ENCODE measurements at regions not wholly inside any gene's neighbourhood (a gene's known extent, or its start where the extent isn't known, plus 50 kb on each side); places are given as distances from the start of the nearest gene placed in this dataset.

DNA sequence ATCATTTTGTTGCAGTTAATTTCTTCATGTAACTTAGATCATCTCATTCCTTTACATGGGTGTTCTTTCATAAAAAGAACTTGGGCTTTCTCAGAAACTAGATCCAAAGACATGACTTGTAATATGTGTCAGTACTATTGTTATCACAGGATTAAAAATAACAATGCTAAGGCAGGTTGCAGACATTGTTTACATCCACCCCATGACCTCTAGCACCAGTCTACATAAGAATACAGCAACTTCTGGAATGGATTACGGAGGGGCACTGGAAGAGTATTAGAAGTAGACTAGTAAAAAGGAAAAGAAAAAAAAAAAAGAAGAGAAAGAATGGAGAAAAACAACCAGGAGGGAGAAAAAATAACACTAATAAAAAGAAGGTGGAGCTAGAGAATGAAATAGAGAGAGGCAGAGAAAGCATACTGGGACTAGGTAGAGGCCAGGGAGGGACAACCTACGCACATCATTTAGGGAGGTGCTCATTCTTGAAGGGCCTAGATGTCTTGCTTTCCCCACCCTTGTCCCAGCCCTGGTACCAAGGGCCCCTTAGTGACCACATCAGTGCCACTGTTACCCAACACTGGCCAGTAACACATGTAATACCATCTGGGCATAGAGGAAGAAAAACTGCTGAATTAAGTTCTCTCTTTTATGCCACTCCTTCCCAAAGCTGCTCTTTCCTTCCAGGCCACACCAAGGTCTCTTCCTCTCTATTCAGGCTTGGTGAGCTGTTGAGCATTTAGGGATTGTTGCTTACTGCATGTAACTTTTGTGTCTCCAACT, 70.6 kb upstream of the KLF7 start:
- H3K4me1 ChIP-seq: peaks cover 40% of the 10 kb centered on the region
- no peaks in the 10 kb centered on the region for H3K9me3 ChIP-seq (replicated peaks)
- DNase-seq: peak; percentile 29
- TF ChIP-seq, protein P1, sequence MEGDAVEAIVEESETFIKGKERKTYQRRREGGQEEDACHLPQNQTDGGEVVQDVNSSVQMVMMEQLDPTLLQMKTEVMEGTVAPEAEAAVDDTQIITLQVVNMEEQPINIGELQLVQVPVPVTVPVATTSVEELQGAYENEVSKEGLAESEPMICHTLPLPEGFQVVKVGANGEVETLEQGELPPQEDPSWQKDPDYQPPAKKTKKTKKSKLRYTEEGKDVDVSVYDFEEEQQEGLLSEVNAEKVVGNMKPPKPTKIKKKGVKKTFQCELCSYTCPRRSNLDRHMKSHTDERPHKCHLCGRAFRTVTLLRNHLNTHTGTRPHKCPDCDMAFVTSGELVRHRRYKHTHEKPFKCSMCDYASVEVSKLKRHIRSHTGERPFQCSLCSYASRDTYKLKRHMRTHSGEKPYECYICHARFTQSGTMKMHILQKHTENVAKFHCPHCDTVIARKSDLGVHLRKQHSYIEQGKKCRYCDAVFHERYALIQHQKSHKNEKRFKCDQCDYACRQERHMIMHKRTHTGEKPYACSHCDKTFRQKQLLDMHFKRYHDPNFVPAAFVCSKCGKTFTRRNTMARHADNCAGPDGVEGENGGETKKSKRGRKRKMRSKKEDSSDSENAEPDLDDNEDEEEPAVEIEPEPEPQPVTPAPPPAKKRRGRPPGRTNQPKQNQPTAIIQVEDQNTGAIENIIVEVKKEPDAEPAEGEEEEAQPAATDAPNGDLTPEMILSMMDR (IDR thresholded peaks at IDR 0.05; ENCODE audit: borderline replicate concordance): no peak
- H3K36me3 ChIP-seq: no peaks in the 10 kb centered on the region
- no peaks in the 10 kb centered on the region for H3K27me3 ChIP-seq (ENCODE audit: low read depth)
- intact Hi-C loops (cut with micrococcal nuclease): no loop called here
- H3K27ac ChIP-seq (replicated peaks): peak overlapping the region; percentile 7
- H3K4me3 ChIP-seq: no peak overlapping the region

DNA sequence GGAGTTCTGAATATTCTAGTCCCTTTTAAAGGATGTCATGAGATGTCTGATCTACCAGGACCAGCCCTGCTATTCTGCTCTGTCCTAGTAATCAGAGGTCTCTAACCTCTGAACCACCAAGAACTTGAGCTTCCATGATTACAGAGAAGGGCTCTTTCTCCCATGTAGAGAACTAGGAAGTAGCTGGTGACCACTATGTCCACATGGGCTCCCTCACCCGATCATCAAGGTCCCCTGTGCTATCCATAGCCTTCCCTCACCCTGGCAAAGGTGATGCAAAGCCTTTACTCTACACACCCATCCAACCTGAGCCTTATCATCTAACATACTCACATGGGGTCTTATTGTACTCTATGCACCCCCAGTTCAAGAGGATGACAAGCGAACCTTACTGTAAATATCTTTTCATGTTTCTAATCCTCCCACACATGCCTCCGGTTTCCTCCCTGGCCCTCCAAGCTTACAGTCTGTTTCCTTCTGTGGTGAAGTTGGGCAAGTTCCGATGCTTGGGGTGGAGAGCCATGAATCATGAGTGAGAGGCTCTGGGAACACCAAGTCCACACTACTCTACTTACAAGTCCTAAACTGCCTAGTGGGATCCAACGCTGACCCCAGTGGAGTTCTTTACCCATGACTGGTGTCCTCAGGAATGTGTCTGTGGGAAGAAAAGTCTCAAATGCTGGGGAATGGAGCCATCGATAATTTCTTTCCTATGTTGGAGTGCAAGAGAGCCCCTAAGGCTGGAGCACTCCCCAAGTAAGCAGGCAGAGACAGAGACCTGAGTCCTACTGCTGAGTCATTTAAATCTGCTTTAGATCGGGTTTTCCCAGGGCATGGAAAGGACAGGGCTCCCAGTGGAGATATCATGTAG, 73.3 kb upstream of the KLF7 start:
- H3K4me3 ChIP-seq: no peak overlapping the region
- no peaks in the 10 kb centered on the region for H3K9me3 ChIP-seq (replicated peaks)
- H3K27me3 ChIP-seq (ENCODE audit: low read depth): no peaks in the 10 kb centered on the region
- H3K4me1 ChIP-seq: peaks cover 40% of the 10 kb centered on the region
- H3K27ac ChIP-seq (replicated peaks): peak overlapping the region; percentile 36
- H3K36me3 ChIP-seq: no peaks in the 10 kb centered on the region
- intact Hi-C loops (cut with micrococcal nuclease): no loop called here
- DNase-seq: peak; percentile 31
- TF ChIP-seq, protein P1 (IDR thresholded peaks at IDR 0.05; ENCODE audit: borderline replicate concordance): no peak

DNA sequence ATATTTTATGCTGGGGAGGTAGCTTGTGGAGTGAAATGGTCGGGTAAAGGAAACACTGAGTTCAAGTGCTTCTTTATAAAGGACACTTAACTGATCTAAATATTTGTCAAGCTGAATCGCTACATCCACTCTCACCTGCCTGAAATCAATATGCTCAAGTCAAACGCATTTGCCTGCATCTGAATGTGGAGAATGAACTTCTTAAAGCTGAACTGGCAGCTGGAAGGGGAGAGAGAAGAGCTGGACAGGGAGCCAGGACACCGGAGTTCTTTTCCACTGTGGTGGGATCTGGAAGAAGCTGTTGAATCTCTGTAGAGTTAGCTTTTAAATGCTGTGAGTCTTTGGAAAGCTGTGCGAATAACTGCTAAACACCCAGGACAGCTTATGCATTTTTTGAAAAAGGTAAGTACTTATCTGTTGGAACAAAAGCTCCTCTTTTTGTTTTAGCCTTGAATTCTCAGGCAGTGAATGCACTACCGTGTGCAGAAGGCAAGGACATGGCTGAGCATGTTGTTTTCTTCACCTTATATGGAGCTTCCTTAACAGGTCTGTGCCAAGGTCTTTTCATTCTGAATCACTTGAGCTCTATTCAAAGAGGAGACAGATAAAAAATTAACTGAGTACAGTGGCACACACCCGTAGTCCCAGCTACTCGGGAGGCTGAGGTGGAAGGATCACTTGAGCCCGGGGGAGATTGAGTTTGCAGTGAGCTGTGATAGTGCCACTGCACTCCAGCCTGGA, 74.2 kb upstream of the KLF7 start:
- Histone ChIP-seq H3K27me3 (ENCODE audit: low read depth) (no peaks in the 10 kb centered on the region), H3K36me3 (no peaks in the 10 kb centered on the region), H3K4me3 (no peak overlapping the region), H3K4me1 (peaks cover 34% of the 10 kb centered on the region), H3K27ac (replicated peaks) (peak overlapping the region; percentile 36), H3K9me3 (replicated peaks) (no peaks in the 10 kb centered on the region)
- intact Hi-C loops (cut with micrococcal nuclease): no loop called here
- DNase-seq: no peak
- TF ChIP-seq, protein P1 (IDR thresholded peaks at IDR 0.05; ENCODE audit: borderline replicate concordance): no peak

DNA sequence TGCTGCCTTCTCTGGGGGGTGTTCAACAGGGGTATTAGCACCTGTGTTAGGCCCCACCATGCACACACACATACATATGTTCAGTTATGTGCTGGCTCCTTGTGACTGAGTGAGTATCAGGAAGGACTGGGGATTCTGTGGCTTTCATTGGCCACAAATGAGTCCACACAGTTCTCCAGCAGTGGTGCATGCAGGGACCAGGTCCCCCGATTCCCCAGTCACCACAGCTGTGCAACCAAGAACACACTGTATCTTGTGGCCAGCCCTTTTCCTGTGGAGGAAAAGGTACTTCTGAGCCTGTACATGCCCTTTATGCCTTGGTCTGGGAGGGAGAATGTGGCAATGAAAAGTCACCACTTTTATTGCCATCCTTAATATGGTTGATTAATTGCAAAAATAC, 74.9 kb upstream of the KLF7 start:
- Histone ChIP-seq H3K4me1 (peaks cover 31% of the 10 kb centered on the region), H3K4me3 (no peak overlapping the region), H3K27me3 (ENCODE audit: low read depth) (no peaks in the 10 kb centered on the region), H3K36me3 (no peaks in the 10 kb centered on the region), H3K27ac (replicated peaks) (no peak overlapping the region), H3K9me3 (replicated peaks) (no peaks in the 10 kb centered on the region)
- TF ChIP-seq, protein P1 (IDR thresholded peaks at IDR 0.05; ENCODE audit: borderline replicate concordance): no peak
- no peak for DNase-seq
- intact Hi-C loops (cut with micrococcal nuclease): no loop called here

DNA sequence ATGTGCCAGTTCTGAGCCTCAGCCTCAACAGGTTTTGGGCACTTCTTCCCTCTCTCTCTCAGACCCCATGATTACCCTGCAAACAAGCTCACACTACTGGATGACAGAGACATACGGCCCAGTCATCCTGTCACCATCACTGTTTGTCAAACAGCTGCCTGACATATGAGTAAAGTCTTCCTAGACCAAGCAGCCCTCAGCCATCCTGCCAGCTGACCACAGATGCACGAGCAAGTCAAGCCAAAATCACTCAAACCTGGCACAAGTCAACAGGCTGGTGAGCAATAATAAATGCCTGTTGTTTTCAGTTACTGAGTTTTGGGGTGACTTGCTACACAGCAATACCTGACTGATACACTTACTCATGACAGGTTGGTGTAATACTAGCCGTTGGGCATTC, 75.5 kb upstream of the KLF7 start:
- TF ChIP-seq, protein P1 (IDR thresholded peaks at IDR 0.05; ENCODE audit: borderline replicate concordance): no peak
- Histone ChIP-seq H3K4me1 (peaks cover 26% of the 10 kb centered on the region), H3K36me3 (no peaks in the 10 kb centered on the region), H3K9me3 (replicated peaks) (no peaks in the 10 kb centered on the region), H3K27ac (replicated peaks) (no peak overlapping the region), H3K27me3 (ENCODE audit: low read depth) (no peaks in the 10 kb centered on the region), H3K4me3 (no peak overlapping the region)
- no peak for DNase-seq
- intact Hi-C loops (cut with micrococcal nuclease): no loop called here
